GM12872 (cell line): ENCODE measurements at regions not wholly inside any gene's neighbourhood (a gene's known extent, or its start where the extent isn't known, plus 50 kb on each side); places are given as distances from the start of the nearest gene placed in this dataset.

ENCODE experiments used
- CTCF ChIP-seq: IDR thresholded peaks from 3 replicates; pipeline ENCODE4 v1.5.1; 2011; ENCODE audit warnings: low read depth, mild to moderate bottlenecking, low read length, moderate library complexity; ENCODE audit not compliant: insufficient read depth

DNA sequence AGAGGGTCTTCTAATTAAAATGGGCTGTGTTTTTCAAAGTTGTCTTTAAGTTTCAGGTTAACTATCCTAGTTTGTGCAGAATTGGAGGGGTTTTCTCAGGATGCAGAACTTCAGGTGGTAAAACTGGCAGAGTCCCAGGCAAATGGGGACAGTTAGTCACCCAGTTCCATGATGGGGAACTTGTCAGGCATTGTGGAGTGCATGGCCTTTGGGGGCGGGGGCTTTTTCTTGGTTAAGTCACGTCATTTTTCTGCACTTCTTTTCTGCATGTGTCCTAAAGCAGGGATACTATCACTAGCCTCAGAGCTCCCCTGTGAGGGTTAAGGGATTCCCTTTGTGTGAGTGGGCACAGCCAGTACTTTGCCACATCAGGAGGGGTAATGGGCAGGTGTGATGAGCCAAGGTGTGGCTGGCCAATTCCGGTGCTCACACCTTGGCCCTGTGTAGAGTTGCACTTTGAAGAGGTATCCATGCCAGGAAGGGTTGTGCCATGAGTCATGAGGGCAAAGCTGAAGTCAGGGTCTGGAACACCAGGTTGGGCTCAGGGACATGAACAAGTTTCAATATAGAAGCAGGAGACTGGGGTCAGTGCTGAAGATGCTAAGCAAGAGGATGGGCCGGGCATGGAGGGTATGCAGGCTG lies 126.0 kb upstream of the RREB1 start:
- no peak for TF ChIP-seq CTCF

GRCh38 chr6:6982663-6983062 lies 125.1 kb upstream of the RREB1 start:
- no peak for TF ChIP-seq CTCF

GRCh38 chr6:6984585-6985366 lies 123.0 kb upstream of the RREB1 start:
- no peak for TF ChIP-seq CTCF

- no peak for TF ChIP-seq CTCF
These were observed 121.4 kb upstream of the RREB1 start for GRCh38 chr6:6986344-6986743.

GRCh38 chr6:6987749-6988148 lies 120.0 kb upstream of the RREB1 start:
- no peak for TF ChIP-seq CTCF

DNA sequence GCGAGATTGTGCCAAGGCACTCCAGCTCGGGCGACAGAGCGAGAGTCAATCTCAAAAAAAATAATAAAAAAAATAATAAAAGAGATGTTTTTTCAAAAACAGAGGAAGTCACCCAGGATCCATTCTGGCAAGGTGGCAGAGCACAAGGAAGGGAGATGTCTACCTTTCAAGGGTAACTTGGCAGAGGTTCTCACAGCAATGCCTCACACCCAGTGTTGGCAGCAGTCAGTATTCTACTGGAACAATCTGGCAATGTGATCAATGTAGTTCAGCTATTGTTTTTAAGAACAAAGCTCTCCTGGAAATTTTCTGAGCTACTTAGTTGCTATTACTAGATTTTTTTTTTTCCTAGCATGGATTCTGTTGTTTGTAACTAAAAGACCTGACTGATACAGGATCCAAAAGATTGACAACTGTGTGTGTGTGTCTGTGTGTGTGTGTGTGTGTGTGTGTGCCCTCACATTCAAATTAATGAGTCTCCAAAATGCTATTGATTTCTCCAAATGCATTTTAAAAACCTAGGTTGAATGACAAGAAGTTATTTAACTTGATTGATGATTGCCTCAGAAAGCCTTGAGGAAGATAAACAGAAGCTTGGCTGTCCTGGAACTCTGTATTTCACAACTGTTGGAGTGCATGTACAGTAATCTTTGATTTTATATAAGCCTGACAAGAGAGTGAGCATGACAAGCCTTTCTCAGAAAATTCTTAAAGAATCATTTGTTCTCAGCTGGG lies 114.1 kb upstream of the RREB1 start:
- TF ChIP-seq CTCF = no peak

DNA sequence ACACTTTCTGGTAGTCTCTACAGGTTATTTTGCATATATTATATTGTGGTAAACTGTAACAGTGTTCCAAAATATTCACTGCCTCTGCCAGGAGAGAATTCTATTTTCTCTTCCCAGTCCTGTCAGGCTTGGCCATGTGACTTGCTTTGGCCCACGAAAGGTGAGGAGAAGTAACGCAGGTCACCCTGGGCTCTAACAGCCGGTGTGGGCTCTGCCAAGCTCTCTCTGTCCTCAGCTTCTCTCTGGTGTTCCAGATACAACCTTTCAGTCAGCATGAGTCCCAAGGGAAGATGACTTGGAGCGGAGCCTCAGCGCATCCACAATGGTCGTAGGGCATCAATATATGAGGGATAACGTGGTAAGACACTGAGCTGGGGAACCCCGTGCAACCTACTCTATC lies 113.0 kb upstream of the RREB1 start:
- no peak for TF ChIP-seq CTCF
